SK-N-SH (cell line): ENCODE measurements at regions not wholly inside any gene's neighbourhood (a gene's known extent, or its start where the extent isn't known, plus 50 kb on each side); places are given as distances from the start of the nearest gene placed in this dataset.

Source experiments
- CTCF ChIA-PET: fragments of 300-600, 350-600 bp; formaldehyde crosslinking; extraction: SDS; loops from one replicate; lab custom pipeline; 2021; lab: Yijun Ruan, JAX
- POLR2A ChIA-PET: fragments of 350-600 bp; sonication (Branson Sonifier 250); formaldehyde crosslinking; extraction: SDS; loops from one replicate; lab custom pipeline; 2020; ENCODE audit warnings: antibody characterized with exemption, inconsistent platforms; lab: Yijun Ruan, JAX
- DNase-seq: peaks from one replicate; pipeline ENCODE4 v3.0.0; 2012
- H2AFZ ChIP-seq: fragments of 200-600 bp; sonication (generic); 2 replicates; pipeline ENCODE4 v1.8.1; 2016; ENCODE audit warnings: antibody characterized with exemption, mild to moderate bottlenecking, low read depth
- H3F3A ChIP-seq: fragments of 200-600 bp; sonication (generic); replicated peaks from 2 replicates; pipeline ENCODE3; 2016; ENCODE audit warnings: antibody characterized with exemption, mild to moderate bottlenecking; ENCODE audit not compliant: insufficient read depth
- H3K27ac ChIP-seq, 2 experiments: fragments of 200-500 bp in 1 of 2; fragments of 200-600 bp in 1 of 2; sonication (Bioruptor generic) in 1 of 2; sonication (generic), shearing (Covaris generic) in 1 of 2; 2 replicates each; pipeline versions ENCODE4 v1.5.1 to v1.6.1; 2014 to 2016; ENCODE audit warnings: low read depth in 2 of 2, inconsistent platforms in 1 of 2, low read length in 1 of 2, mild to moderate bottlenecking in 1 of 2, mixed read lengths in 1 of 2
- H3K27me3 ChIP-seq: fragments of 200-600 bp; sonication (generic), shearing (Covaris generic); 2 replicates; pipeline ENCODE4 v1.6.1; 2016; ENCODE audit warnings: mixed run types; ENCODE audit not compliant: insufficient read depth
- H3K36me3 ChIP-seq, 2 experiments: fragments of 200-500 bp in 1 of 2; fragments of 200-600 bp in 1 of 2; sonication (Bioruptor generic) in 1 of 2; sonication (generic) in 1 of 2; replicated peaks in 1 of 2; 2 replicates each; pipeline versions ENCODE3 to v1.5.1; 2014 to 2016; ENCODE audit warnings: low read length in 1 of 2, mild to moderate bottlenecking in 1 of 2; ENCODE audit not compliant: insufficient read depth in 2 of 2, control insufficient read depth in 1 of 2
- H3K4me1 ChIP-seq, 2 experiments: fragments of 200-500 bp in 1 of 2; fragments of 200-600 bp in 1 of 2; sonication (Bioruptor generic) in 1 of 2; sonication (generic), shearing (Covaris generic) in 1 of 2; 2 replicates each; pipeline versions ENCODE4 v1.5.1 to v1.6.1; 2014 to 2016; ENCODE audit warnings: low read depth in 1 of 2, low read length in 1 of 2, mixed run types in 1 of 2; ENCODE audit not compliant: insufficient read depth in 2 of 2, control insufficient read depth in 1 of 2
- H3K4me2 ChIP-seq: fragments of 200-600 bp; sonication (generic), shearing (Covaris generic); 2 replicates; pipeline ENCODE4 v1.6.1; 2017; ENCODE audit warnings: mixed run types
- H3K4me3 ChIP-seq, 2 experiments: fragments of 200-500 bp in 1 of 2; fragments of 200-600 bp in 1 of 2; sonication (Bioruptor generic) in 1 of 2; sonication (generic), shearing (Covaris generic) in 1 of 2; 2 replicates each; pipeline versions ENCODE4 v1.5.1 to v1.8.1; 2014 to 2016; ENCODE audit warnings: low read depth in 2 of 2, inconsistent platforms in 1 of 2, low read length in 1 of 2, mild to moderate bottlenecking in 1 of 2, mixed read lengths in 1 of 2, moderate library complexity in 1 of 2
- H3K79me2 ChIP-seq: fragments of 200-600 bp; sonication (generic); 2 replicates; pipeline ENCODE4 v1.8.1; 2017; ENCODE audit warnings: mild to moderate bottlenecking; ENCODE audit not compliant: insufficient read depth
- H3K9ac ChIP-seq: fragments of 200-600 bp; sonication (generic); 2 replicates; pipeline ENCODE4 v1.6.1; 2017; ENCODE audit warnings: mixed run types
- H3K9me2 ChIP-seq: fragments of 200-600 bp; sonication (generic); 2 replicates; pipeline ENCODE4 v1.6.1; 2017; ENCODE audit warnings: mixed run types
- H3K9me3 ChIP-seq: fragments of 200-600 bp; sonication (generic); 2 replicates; pipeline ENCODE4 v1.6.1; 2017; ENCODE audit warnings: mixed run types, mild to moderate bottlenecking, moderate library complexity
- H4K20me1 ChIP-seq: fragments of 200-600 bp; sonication (generic); 2 replicates; pipeline ENCODE4 v1.6.1; 2017; ENCODE audit warnings: mild to moderate bottlenecking, mixed run types; ENCODE audit not compliant: insufficient read depth
- EZH2phosphoT487 ChIP-seq: fragments of 200-600 bp; sonication (generic); IDR thresholded peaks from 2 replicates; pipeline ENCODE4 v1.6.1; 2017; ENCODE audit warnings: low read depth, mixed run types, mild to moderate bottlenecking, antibody characterized with exemption, moderate library complexity, borderline replicate concordance
- FOXJ3 ChIP-seq: sonication (generic); formaldehyde crosslinking; IDR thresholded peaks from 2 replicates; pipeline ENCODE4 v1.5.1; 2020; ENCODE audit warnings: mild to moderate bottlenecking, missing genetic modification reagents
- FOXM1 ChIP-seq: IDR thresholded peaks from 2 replicates; pipeline ENCODE4 v1.4.0; 2012; ENCODE audit warnings: low read depth, mild to moderate bottlenecking
- JUND ChIP-seq: IDR thresholded peaks from 2 replicates; pipeline ENCODE4 v1.4.0; 2012
- NRF1 ChIP-seq: IDR thresholded peaks from 2 replicates; pipeline ENCODE4 v1.6.1; 2012; ENCODE audit warnings: low read depth, mild to moderate bottlenecking, low read length
- RCOR1 ChIP-seq: fragments of 150-350 bp; IDR thresholded peaks from 2 replicates; pipeline ENCODE4 v1.6.1; 2017; ENCODE audit warnings: antibody characterized with exemption, low read length
- RFX5 ChIP-seq: IDR thresholded peaks from 2 replicates; pipeline ENCODE4 v1.6.1; 2012; ENCODE audit warnings: mild to moderate bottlenecking, improper control_type of control experiment, low read length
- SIN3A ChIP-seq: IDR thresholded peaks from 2 replicates; pipeline ENCODE4 v1.6.1; 2012; ENCODE audit warnings: low read depth, mild to moderate bottlenecking, low read length, moderate library complexity, borderline replicate concordance
- SMC3 ChIP-seq: IDR thresholded peaks from 2 replicates; pipeline ENCODE4 v1.6.1; 2012; ENCODE audit warnings: low read depth, low read length, improper control_type of control experiment
- TAF1 ChIP-seq: IDR thresholded peaks from 2 replicates; pipeline ENCODE4 v1.6.1; 2012; ENCODE audit warnings: low read depth, mild to moderate bottlenecking, low read length, moderate library complexity, borderline replicate concordance
- TCF12 ChIP-seq: IDR thresholded peaks from 2 replicates; pipeline ENCODE4 v1.4.0; 2012
- YY1 ChIP-seq: IDR thresholded peaks from 2 replicates; pipeline ENCODE4 v1.4.0; 2012; ENCODE audit warnings: low read depth, mild to moderate bottlenecking
- WGBS: methylation state at CpG from one replicate; pipeline ENCODE4 v1.1.6; 2017; ENCODE audit warnings: low lambda C conversion rate; 5-methylcytosine and 5-hydroxymethylcytosine counted together
- TF ChIP-seq, protein P1 (sequence below): fragments of 200-600 bp; sonication (generic); IDR thresholded peaks from 2 replicates; pipeline ENCODE4 v1.6.1; 2017; ENCODE audit warnings: antibody characterized with exemption, mild to moderate bottlenecking, moderate library complexity

DNA sequence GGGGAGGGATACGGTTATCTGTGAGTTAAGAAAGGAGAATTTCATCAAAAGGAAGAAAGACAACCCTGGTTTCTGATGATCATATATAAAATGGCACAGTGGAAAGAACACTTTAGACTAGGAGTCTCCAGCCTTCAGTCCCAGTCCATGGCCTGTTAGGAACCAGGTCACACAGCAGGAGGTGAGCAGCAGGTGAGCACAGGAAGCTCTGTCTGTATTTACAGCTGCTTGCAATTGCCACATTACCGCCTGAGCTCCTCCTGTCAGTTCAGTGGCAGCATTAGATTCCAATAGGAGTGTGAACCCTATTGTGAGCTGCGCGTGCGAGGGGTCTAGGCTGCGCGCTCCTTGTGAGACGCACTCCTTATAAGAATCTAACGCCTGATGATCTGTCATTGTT, 137.9 kb downstream of the BTG1 start:
- no peaks in the 10 kb centered on the region for H3K36me3 ChIP-seq
- H3K27me3 ChIP-seq = no peaks in the 10 kb centered on the region
- H3K9me2 ChIP-seq = no peaks in the 10 kb centered on the region
- H3K9ac ChIP-seq = no peak overlapping the region
- 89% methylated on average over 3 of the region's 9 CpGs for WGBS
- no peak overlapping the region for H3K4me2 ChIP-seq
- POLR2A ChIA-PET = no interaction called here
- peaks cover 0 to 8% of the 10 kb centered on the region in 2 experiments; a peak in 2 of 4 replicates for H3K4me1 ChIP-seq
- peaks cover under 1% of the 10 kb centered on the region for H3F3A ChIP-seq
- no peak overlapping the region for H3K27ac ChIP-seq
- no peaks in the 10 kb centered on the region for H3K9me3 ChIP-seq
- H3K4me3 ChIP-seq = no peak overlapping the region
- H4K20me1 ChIP-seq = no peaks in the 10 kb centered on the region
- CTCF ChIA-PET = interaction anchor here (1.0 kb wide), 2 partner anchors 11 to 12 kb away, joined by 3 read pairs; no protein-coding TSS in a partner anchor
- DNase-seq = no peak
- no peaks in the 10 kb centered on the region for H3K79me2 ChIP-seq
- no peak for TF ChIP-seq TCF12
- no peak for TF ChIP-seq NRF1
- TF ChIP-seq TAF1 = no peak
- TF ChIP-seq RCOR1 = no peak
- TF ChIP-seq JUND = no peak
- TF ChIP-seq YY1 = no peak
- no peak overlapping the region for H2AFZ ChIP-seq

DNA sequence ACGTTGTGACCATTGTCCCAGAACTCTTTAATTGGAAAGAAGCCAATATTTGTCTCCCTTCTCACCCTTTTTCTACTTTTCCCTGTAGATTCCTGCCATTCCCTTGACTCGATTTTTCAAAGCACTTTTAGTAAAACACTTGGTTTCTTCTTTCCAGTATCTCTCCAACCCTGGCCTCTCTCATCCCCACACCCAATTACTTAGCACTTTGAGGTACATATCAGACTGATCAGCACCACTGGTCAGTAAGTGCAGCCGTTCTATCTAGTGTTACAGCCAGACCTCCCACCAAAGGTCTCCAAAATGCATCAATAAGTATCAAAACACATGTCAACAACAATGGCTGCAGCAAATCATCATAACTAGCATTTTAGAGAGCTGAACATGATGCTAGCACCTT, 141.9 kb downstream of the BTG1 start:
- POLR2A ChIA-PET = no interaction called here
- no peak overlapping the region for H3K9ac ChIP-seq
- peaks cover 0 to 3% of the 10 kb centered on the region in 2 experiments for H3K36me3 ChIP-seq
- H3K27ac ChIP-seq = peak overlapping the region in 1 of 2 experiments; percentile 88; a peak in 2 of 4 replicates
- TF ChIP-seq EZH2phosphoT487 (no peak), FOXM1 (no peak), RFX5 (no peak), SIN3A (no peak), SMC3 (no peak), JUND (no peak), FOXJ3 (no peak)
- TF ChIP-seq, protein P1, sequence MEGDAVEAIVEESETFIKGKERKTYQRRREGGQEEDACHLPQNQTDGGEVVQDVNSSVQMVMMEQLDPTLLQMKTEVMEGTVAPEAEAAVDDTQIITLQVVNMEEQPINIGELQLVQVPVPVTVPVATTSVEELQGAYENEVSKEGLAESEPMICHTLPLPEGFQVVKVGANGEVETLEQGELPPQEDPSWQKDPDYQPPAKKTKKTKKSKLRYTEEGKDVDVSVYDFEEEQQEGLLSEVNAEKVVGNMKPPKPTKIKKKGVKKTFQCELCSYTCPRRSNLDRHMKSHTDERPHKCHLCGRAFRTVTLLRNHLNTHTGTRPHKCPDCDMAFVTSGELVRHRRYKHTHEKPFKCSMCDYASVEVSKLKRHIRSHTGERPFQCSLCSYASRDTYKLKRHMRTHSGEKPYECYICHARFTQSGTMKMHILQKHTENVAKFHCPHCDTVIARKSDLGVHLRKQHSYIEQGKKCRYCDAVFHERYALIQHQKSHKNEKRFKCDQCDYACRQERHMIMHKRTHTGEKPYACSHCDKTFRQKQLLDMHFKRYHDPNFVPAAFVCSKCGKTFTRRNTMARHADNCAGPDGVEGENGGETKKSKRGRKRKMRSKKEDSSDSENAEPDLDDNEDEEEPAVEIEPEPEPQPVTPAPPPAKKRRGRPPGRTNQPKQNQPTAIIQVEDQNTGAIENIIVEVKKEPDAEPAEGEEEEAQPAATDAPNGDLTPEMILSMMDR = no peak
- no peak overlapping the region for H3K4me2 ChIP-seq
- H2AFZ ChIP-seq = no peak overlapping the region
- H3K9me2 ChIP-seq = no peaks in the 10 kb centered on the region
- peaks cover 0 to 14% of the 10 kb centered on the region in 2 experiments; a peak in 2 of 4 replicates for H3K4me1 ChIP-seq
- H3K9me3 ChIP-seq = no peaks in the 10 kb centered on the region
- CTCF ChIA-PET = no interaction called here
- peaks cover 3% of the 10 kb centered on the region for H3F3A ChIP-seq
- no peak overlapping the region for H3K4me3 ChIP-seq
- no peaks in the 10 kb centered on the region for H3K27me3 ChIP-seq
- no peaks in the 10 kb centered on the region for H4K20me1 ChIP-seq
- no peaks in the 10 kb centered on the region for H3K79me2 ChIP-seq
- no peak for DNase-seq
- 66% methylated on average over 3 of the region's 3 CpGs for WGBS
